ENCODE measurements at regions not wholly inside any gene's neighbourhood (a gene's known extent, or its start where the extent isn't known, plus 50 kb on each side); places are given as distances from the start of the nearest gene placed in this dataset.

DNA sequence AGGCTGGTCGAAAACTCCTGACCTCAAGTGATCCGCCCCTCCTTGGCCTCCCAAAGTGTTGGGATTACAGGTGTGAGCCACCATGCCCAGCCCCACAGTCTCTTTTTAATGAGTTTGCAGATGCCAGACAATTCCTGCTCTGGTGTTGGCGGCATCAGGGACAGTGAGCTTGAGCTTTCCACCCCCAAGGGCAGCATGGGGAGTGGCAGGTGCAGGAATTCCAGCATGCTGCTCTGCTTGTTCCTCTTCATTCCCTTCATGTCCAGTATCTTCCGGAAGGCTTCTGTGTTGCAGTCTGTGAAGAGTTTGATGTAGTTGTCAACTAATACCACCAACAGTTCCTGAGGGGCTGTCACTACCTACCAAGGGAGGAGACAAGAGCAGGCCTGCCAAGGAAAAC lies 137.3 kb downstream of the SS18 start:
- TF ChIP-seq CTCF (IDR thresholded peaks at IDR 0.05) (no peak), POLR2AphosphoS5 (IDR thresholded peaks at IDR 0.05) (no peak), POLR2A (IDR thresholded peaks at IDR 0.05) (no peak)
